HCT116 (cell line): ENCODE measurements at regions not wholly inside any gene's neighbourhood (a gene's known extent, or its start where the extent isn't known, plus 50 kb on each side); places are given as distances from the start of the nearest gene placed in this dataset.

ENCODE experiments used
- CTCF ChIP-seq, 3 experiments: fragments of 200-600 bp in 1 of 3; sonication (generic) in 1 of 3; IDR thresholded peaks in 2 of 3; conservative IDR thresholded peaks in 1 of 3; 2 replicates each; pipeline ENCODE4 v1.5.1; 2012 to 2017; ENCODE audit warnings: low read depth in 2 of 3, low read length in 2 of 3, antibody characterized with exemption in 1 of 3, borderline replicate concordance in 1 of 3, control low read depth in 1 of 3, mild to moderate bottlenecking in 1 of 3, mixed read lengths in 1 of 3, mixed run types in 1 of 3, moderate library complexity in 1 of 3; ENCODE audit not compliant: insufficient read depth in 1 of 3
- POLR2A ChIP-seq: IDR thresholded peaks from 2 replicates; pipeline ENCODE4 v1.7.0; 2011; ENCODE audit warnings: borderline replicate concordance; ENCODE audit not compliant: insufficient read depth, insufficient read length; ENCODE audit errors: extremely low read depth
- POLR2AphosphoS5 ChIP-seq: IDR thresholded peaks from 2 replicates; pipeline ENCODE4 v1.6.1; 2011; ENCODE audit warnings: mild to moderate bottlenecking, low read depth, low read length, moderate library complexity
- RAD21 ChIP-seq: IDR thresholded peaks from 2 replicates; pipeline ENCODE4 v1.6.1; 2012; ENCODE audit warnings: low read depth, mild to moderate bottlenecking
- SIN3A ChIP-seq: IDR thresholded peaks from 2 replicates; pipeline ENCODE4 v1.6.1; 2012; ENCODE audit warnings: low read depth

- TF ChIP-seq CTCF (IDR thresholded peaks at IDR 0.05 in 2 of 3, conservative IDR thresholded peaks at IDR 0.05 in 1 of 3; ENCODE audit: borderline replicate concordance in 1 of 3, insufficient read depth in 1 of 3, low read depth in 2 of 3, low read length in 2 of 3) = no peak
- TF ChIP-seq SIN3A = no peak
- TF ChIP-seq POLR2A = no peak
- no peak for TF ChIP-seq POLR2AphosphoS5
- TF ChIP-seq RAD21 = no peak
Observed at GRCh38 chr13:39110518-39111097, 72.4 kb downstream of the NHLRC3 start.
